ENCODE measurements at regions not wholly inside any gene's neighbourhood (a gene's known extent, or its start where the extent isn't known, plus 50 kb on each side); places are given as distances from the start of the nearest gene placed in this dataset.

DNA sequence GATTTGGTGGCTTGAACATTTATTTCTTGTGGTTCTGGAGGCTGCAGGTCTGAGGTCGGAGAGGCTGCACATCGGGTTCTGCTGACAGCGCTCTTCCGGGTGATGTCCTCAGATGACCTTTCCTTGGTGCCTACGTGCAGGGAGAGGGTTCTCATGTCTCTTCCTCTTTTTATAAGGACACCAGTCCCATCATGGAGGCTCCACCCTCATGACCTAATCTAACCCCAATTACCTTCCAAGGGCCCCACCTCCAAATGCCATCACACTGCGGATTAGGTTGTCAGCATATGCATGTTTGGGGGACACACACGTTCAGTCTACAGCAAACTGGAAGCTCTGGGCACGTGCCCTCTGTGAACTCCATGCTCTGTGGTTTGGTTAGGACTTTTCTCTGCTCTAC lies 338.6 kb downstream of the FGF9 start (continued):
- TF ChIP-seq ZNF561 (CRISPR knock-in tag; conservative IDR thresholded peaks at IDR 0.05), result no peak
- TF ChIP-seq, protein P1, sequence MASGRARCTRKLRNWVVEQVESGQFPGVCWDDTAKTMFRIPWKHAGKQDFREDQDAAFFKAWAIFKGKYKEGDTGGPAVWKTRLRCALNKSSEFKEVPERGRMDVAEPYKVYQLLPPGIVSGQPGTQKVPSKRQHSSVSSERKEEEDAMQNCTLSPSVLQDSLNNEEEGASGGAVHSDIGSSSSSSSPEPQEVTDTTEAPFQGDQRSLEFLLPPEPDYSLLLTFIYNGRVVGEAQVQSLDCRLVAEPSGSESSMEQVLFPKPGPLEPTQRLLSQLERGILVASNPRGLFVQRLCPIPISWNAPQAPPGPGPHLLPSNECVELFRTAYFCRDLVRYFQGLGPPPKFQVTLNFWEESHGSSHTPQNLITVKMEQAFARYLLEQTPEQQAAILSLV (tag; IDR thresholded peaks at IDR 0.05), result no peak
- no peak for TF ChIP-seq ZNF436 (CRISPR knock-in tag; IDR thresholded peaks at IDR 0.05)
- no peak for TF ChIP-seq HCFC1 (IDR thresholded peaks at IDR 0.05; ENCODE audit: low read depth, low read length)
- TF ChIP-seq CHD1 (IDR thresholded peaks at IDR 0.05; ENCODE audit: low read length), result no peak
- TF ChIP-seq, protein P2, sequence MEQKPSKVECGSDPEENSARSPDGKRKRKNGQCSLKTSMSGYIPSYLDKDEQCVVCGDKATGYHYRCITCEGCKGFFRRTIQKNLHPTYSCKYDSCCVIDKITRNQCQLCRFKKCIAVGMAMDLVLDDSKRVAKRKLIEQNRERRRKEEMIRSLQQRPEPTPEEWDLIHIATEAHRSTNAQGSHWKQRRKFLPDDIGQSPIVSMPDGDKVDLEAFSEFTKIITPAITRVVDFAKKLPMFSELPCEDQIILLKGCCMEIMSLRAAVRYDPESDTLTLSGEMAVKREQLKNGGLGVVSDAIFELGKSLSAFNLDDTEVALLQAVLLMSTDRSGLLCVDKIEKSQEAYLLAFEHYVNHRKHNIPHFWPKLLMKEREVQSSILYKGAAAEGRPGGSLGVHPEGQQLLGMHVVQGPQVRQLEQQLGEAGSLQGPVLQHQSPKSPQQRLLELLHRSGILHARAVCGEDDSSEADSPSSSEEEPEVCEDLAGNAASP (IDR thresholded peaks at IDR 0.05), result peak; percentile 70
- TF ChIP-seq LEF1 (IDR thresholded peaks at IDR 0.05), result no peak
- peak; percentile 90 for TF ChIP-seq ESRRA (IDR thresholded peaks at IDR 0.05; ENCODE audit: borderline replicate concordance, low read depth)
- no peak for TF ChIP-seq NFATC3 (IDR thresholded peaks at IDR 0.05)
- TF ChIP-seq, protein P3, sequence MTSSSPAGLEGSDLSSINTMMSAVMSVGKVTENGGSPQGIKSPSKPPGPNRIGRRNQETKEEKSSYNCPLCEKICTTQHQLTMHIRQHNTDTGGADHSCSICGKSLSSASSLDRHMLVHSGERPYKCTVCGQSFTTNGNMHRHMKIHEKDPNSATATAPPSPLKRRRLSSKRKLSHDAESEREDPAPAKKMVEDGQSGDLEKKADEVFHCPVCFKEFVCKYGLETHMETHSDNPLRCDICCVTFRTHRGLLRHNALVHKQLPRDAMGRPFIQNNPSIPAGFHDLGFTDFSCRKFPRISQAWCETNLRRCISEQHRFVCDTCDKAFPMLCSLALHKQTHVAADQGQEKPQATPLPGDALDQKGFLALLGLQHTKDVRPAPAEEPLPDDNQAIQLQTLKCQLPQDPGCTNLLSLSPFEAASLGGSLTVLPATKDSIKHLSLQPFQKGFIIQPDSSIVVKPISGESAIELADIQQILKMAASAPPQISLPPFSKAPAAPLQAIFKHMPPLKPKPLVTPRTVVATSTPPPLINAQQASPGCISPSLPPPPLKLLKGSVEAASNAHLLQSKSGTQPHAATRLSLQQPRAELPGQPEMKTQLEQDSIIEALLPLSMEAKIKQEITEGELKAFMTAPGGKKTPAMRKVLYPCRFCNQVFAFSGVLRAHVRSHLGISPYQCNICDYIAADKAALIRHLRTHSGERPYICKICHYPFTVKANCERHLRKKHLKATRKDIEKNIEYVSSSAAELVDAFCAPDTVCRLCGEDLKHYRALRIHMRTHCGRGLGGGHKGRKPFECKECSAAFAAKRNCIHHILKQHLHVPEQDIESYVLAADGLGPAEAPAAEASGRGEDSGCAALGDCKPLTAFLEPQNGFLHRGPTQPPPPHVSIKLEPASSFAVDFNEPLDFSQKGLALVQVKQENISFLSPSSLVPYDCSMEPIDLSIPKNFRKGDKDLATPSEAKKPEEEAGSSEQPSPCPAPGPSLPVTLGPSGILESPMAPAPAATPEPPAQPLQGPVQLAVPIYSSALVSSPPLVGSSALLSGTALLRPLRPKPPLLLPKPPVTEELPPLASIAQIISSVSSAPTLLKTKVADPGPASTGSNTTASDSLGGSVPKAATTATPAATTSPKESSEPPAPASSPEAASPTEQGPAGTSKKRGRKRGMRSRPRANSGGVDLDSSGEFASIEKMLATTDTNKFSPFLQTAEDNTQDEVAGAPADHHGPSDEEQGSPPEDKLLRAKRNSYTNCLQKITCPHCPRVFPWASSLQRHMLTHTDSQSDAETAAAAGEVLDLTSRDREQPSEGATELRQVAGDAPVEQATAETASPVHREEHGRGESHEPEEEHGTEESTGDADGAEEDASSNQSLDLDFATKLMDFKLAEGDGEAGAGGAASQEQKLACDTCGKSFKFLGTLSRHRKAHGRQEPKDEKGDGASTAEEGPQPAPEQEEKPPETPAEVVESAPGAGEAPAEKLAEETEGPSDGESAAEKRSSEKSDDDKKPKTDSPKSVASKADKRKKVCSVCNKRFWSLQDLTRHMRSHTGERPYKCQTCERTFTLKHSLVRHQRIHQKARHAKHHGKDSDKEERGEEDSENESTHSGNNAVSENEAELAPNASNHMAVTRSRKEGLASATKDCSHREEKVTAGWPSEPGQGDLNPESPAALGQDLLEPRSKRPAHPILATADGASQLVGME (CRISPR knock-in tag; IDR thresholded peaks at IDR 0.05), result no peak
- no peak for TF ChIP-seq NCOA2 (IDR thresholded peaks at IDR 0.05; ENCODE audit: partially characterized antibody in 2 of 2)
- TF ChIP-seq, protein P4, sequence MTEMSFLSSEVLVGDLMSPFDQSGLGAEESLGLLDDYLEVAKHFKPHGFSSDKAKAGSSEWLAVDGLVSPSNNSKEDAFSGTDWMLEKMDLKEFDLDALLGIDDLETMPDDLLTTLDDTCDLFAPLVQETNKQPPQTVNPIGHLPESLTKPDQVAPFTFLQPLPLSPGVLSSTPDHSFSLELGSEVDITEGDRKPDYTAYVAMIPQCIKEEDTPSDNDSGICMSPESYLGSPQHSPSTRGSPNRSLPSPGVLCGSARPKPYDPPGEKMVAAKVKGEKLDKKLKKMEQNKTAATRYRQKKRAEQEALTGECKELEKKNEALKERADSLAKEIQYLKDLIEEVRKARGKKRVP (CRISPR knock-in tag; IDR thresholded peaks at IDR 0.05), result no peak
- TF ChIP-seq, protein P5, sequence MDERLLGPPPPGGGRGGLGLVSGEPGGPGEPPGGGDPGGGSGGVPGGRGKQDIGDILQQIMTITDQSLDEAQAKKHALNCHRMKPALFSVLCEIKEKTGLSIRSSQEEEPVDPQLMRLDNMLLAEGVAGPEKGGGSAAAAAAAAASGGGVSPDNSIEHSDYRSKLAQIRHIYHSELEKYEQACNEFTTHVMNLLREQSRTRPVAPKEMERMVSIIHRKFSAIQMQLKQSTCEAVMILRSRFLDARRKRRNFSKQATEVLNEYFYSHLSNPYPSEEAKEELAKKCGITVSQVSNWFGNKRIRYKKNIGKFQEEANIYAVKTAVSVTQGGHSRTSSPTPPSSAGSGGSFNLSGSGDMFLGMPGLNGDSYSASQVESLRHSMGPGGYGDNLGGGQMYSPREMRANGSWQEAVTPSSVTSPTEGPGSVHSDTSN (CRISPR knock-in tag; IDR thresholded peaks at IDR 0.05; ENCODE audit: low read depth), result no peak
- TF ChIP-seq, protein P5 (tag; conservative IDR thresholded peaks at IDR 0.05; ENCODE audit: low read depth), result no peak
- TF ChIP-seq POLR2B (IDR thresholded peaks at IDR 0.05; ENCODE audit: low read depth, partially characterized antibody), result no peak
- TF ChIP-seq RB1 (IDR thresholded peaks at IDR 0.05; ENCODE audit: low read depth), result no peak
- no peak for TF ChIP-seq KLF13 (tag; IDR thresholded peaks at IDR 0.05; ENCODE audit: borderline replicate concordance, low read depth)
- TF ChIP-seq ZNF699 (CRISPR knock-in tag; IDR thresholded peaks at IDR 0.05; ENCODE audit: insufficient replicate concordance), result no peak
- TF ChIP-seq FOXP1 (CRISPR knock-in tag; IDR thresholded peaks at IDR 0.05), result no peak
